OCI-LY1 (cell line): ENCODE measurements at regions not wholly inside any gene's neighbourhood (a gene's known extent, or its start where the extent isn't known, plus 50 kb on each side); places are given as distances from the start of the nearest gene placed in this dataset.

Experiments
- H2AFZ ChIP-seq: fragments of 200-600 bp; sonication (generic), shearing (Covaris generic); 2 replicates; pipeline ENCODE4 v1.6.0; 2014; ENCODE audit warnings: antibody characterized with exemption, mild to moderate bottlenecking, low read length
- H3F3A ChIP-seq: fragments of 200-600 bp; sonication (generic), shearing (Covaris generic); 2 replicates; pipeline ENCODE4 v1.6.0; 2014; ENCODE audit warnings: mild to moderate bottlenecking, antibody characterized with exemption, low read length, moderate library complexity; ENCODE audit not compliant: insufficient read depth
- H3K27ac ChIP-seq: fragments of 200-600 bp; sonication (generic); 2 replicates; pipeline ENCODE4 v1.5.1; 2014; ENCODE audit warnings: low read length, mixed run types, mild to moderate bottlenecking, low read depth; ENCODE audit not compliant: poor library complexity, severe bottlenecking
- H3K27me3 ChIP-seq: fragments of 200-600 bp; sonication (generic); 2 replicates; pipeline ENCODE4 v1.6.0; 2014; ENCODE audit warnings: antibody characterized with exemption, mild to moderate bottlenecking, low read length, moderate library complexity; ENCODE audit not compliant: insufficient read depth
- H3K36me3 ChIP-seq: fragments of 200-600 bp; sonication (generic); 2 replicates; pipeline ENCODE4 v1.6.1; 2014; ENCODE audit warnings: mild to moderate bottlenecking, antibody characterized with exemption, low read length, moderate library complexity, mixed read lengths; ENCODE audit not compliant: insufficient read depth
- H3K4me1 ChIP-seq: fragments of 200-600 bp; sonication (generic); 2 replicates; pipeline ENCODE4 v1.5.1; 2014; ENCODE audit warnings: mild to moderate bottlenecking, low read length, moderate library complexity; ENCODE audit not compliant: insufficient read depth, severe bottlenecking
- H3K4me2 ChIP-seq: fragments of 200-600 bp; sonication (generic), shearing (Covaris generic); 2 replicates; pipeline ENCODE4 v1.6.1; 2014; ENCODE audit warnings: low read length
- H3K4me3 ChIP-seq: fragments of 200-600 bp; sonication (generic); 2 replicates; pipeline ENCODE4 v1.5.1; 2014; ENCODE audit warnings: low read length, low read depth, mild to moderate bottlenecking, mixed read lengths; ENCODE audit not compliant: poor library complexity, severe bottlenecking
- H3K79me2 ChIP-seq: fragments of 200-600 bp; shearing (Covaris generic); 2 replicates; pipeline ENCODE4 v1.6.1; 2016; ENCODE audit warnings: mixed run types, low read length, mixed read lengths; ENCODE audit not compliant: insufficient read depth
- H3K9ac ChIP-seq: fragments of 200-600 bp; sonication (generic), shearing (Covaris generic); 2 replicates; pipeline ENCODE4 v1.6.1; 2014; ENCODE audit warnings: mild to moderate bottlenecking, low read length, mixed read lengths
- H3K9me2 ChIP-seq: fragments of 200-600 bp; sonication (generic), shearing (Covaris generic); 2 replicates; pipeline ENCODE4 v1.6.1; 2014; ENCODE audit warnings: low read depth, mild to moderate bottlenecking, low read length, mixed read lengths
- H3K9me3 ChIP-seq: fragments of 200-600 bp; shearing (Covaris generic); 2 replicates; pipeline ENCODE4 v1.6.1; 2014; ENCODE audit warnings: low read length, mixed read lengths
- H4K20me1 ChIP-seq: fragments of 200-600 bp; sonication (generic), shearing (Covaris generic); 2 replicates; pipeline ENCODE4 v1.6.0; 2016; ENCODE audit warnings: mild to moderate bottlenecking, low read length; ENCODE audit not compliant: insufficient read depth
- CTCF ChIP-seq: fragments of 200-600 bp; sonication (generic), shearing (Covaris generic); IDR thresholded peaks from 2 replicates; pipeline ENCODE4 v1.5.1; 2017; ENCODE audit warnings: mild to moderate bottlenecking, antibody characterized with exemption, low read length, moderate library complexity, mixed read lengths
- EZH2 ChIP-seq: fragments of 200-600 bp; sonication (generic), shearing (Covaris generic); IDR thresholded peaks from 2 replicates; pipeline ENCODE4 v1.8.0; 2017; ENCODE audit warnings: borderline replicate concordance, mixed run types, mild to moderate bottlenecking, antibody characterized with exemption, low read length, moderate library complexity, mixed read lengths

- Histone ChIP-seq H3K9ac (no peak overlapping the region), H3K9me2 (no peaks in the 10 kb centered on the region), H3K36me3 (no peaks in the 10 kb centered on the region), H4K20me1 (no peaks in the 10 kb centered on the region), H3K27me3 (no peaks in the 10 kb centered on the region), H3F3A (no peaks in the 10 kb centered on the region), H3K4me1 (no peaks in the 10 kb centered on the region), H3K79me2 (no peaks in the 10 kb centered on the region), H3K4me2 (no peak overlapping the region), H2AFZ (no peak overlapping the region), H3K27ac (no peak overlapping the region), H3K4me3 (no peak overlapping the region), H3K9me3 (no peaks in the 10 kb centered on the region)
- TF ChIP-seq EZH2 (no peak), CTCF (no peak)
Observed at GRCh38 chr20:60587986-60588385, 629.8 kb downstream of the CDH26 start.

- H3K36me3 ChIP-seq: no peaks in the 10 kb centered on the region
- no peak for TF ChIP-seq EZH2
- TF ChIP-seq CTCF: no peak
- no peaks in the 10 kb centered on the region for H3K4me1 ChIP-seq
- H3K9me3 ChIP-seq: no peaks in the 10 kb centered on the region
- no peak overlapping the region for H3K4me3 ChIP-seq
- H3K27ac ChIP-seq: no peak overlapping the region
- no peaks in the 10 kb centered on the region for H3F3A ChIP-seq
- no peaks in the 10 kb centered on the region for H4K20me1 ChIP-seq
- no peaks in the 10 kb centered on the region for H3K9me2 ChIP-seq
- H2AFZ ChIP-seq: no peak overlapping the region
- H3K27me3 ChIP-seq: no peaks in the 10 kb centered on the region
- H3K9ac ChIP-seq: no peak overlapping the region
- H3K4me2 ChIP-seq: no peak overlapping the region
- no peaks in the 10 kb centered on the region for H3K79me2 ChIP-seq
Observed at GRCh38 chr20:60589623-60590022, 631.4 kb downstream of the CDH26 start.

GRCh38 chr20:60591172-60591799, 633.1 kb downstream of the CDH26 start:
- no peaks in the 10 kb centered on the region for H3K79me2 ChIP-seq
- no peaks in the 10 kb centered on the region for H3K9me3 ChIP-seq
- no peak overlapping the region for H3K9ac ChIP-seq
- H3K27ac ChIP-seq: no peak overlapping the region
- no peaks in the 10 kb centered on the region for H4K20me1 ChIP-seq
- no peaks in the 10 kb centered on the region for H3K4me1 ChIP-seq
- H2AFZ ChIP-seq: no peak overlapping the region
- TF ChIP-seq CTCF (no peak), EZH2 (no peak)
- H3K27me3 ChIP-seq: no peaks in the 10 kb centered on the region
- no peak overlapping the region for H3K4me3 ChIP-seq
- no peaks in the 10 kb centered on the region for H3K9me2 ChIP-seq
- H3K36me3 ChIP-seq: no peaks in the 10 kb centered on the region
- no peaks in the 10 kb centered on the region for H3F3A ChIP-seq
- H3K4me2 ChIP-seq: no peak overlapping the region
